ENCODE measurements at regions not wholly inside any gene's neighbourhood (a gene's known extent, or its start where the extent isn't known, plus 50 kb on each side); places are given as distances from the start of the nearest gene placed in this dataset.
"Not testable (repeated sequence)": the region's sequence is repeated elsewhere in the genome, so short reads cannot be mapped to it uniquely, and the experiment has no call there.

GRCh38 chr6:170080169-170080827 is 210.6 kb downstream of the DLL1 start:
- no peak for DNase-seq

- no peak for DNase-seq
These were observed 214.3 kb downstream of the DLL1 start for GRCh38 chr6:170076466-170077165.

DNA sequence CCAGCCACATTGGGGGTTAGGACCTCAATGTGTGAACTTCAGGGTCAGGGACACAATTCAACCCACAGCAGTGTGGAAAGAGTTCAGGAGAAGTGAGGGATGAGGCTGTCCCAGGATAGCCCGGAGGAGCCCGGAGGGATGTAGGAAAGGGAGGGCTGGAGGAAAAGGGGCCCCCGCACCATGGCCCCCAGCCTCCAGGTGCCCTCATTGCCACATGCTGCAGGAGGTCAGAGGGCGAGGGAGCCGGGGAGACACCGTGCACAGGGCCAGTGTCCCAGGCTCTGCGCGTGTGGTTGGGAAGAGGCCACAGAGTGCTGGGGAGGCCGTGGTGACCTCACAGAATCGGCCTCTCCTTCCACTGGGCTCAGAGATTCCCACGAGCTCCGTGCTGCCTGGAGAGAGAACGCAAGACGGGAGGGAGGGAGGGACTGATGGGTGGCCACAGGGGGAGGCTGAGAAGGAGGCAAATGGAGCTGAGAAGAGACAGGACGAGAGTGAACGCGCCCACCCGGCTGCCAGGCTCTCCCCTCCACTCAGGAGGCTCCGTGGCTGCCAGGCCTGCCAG is 215.1 kb downstream of the DLL1 start:
- DNase-seq: no peak

- no peak for DNase-seq
These were observed 216.0 kb downstream of the DLL1 start for GRCh38 chr6:170074907-170075306.

DNA sequence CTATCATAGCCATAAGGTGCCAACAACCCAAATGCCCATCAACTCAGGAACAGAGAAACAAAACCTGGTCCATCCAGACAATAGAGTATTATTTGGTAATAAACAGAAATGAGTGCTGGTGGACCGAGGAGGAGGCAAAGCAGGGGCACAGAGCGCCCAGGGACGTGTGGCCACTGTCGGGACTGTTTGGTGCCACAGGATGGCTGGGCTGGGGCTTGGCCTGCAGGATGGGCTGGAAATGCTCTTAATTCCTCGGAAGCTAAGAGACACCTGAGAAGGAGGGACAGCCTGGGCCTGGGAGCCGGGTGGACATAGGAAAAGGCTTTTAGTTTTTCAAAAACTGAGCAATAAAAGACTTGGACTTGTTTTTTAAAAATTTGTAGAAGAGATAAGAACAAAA is 216.4 kb downstream of the DLL1 start:
- no peak for DNase-seq

DNA sequence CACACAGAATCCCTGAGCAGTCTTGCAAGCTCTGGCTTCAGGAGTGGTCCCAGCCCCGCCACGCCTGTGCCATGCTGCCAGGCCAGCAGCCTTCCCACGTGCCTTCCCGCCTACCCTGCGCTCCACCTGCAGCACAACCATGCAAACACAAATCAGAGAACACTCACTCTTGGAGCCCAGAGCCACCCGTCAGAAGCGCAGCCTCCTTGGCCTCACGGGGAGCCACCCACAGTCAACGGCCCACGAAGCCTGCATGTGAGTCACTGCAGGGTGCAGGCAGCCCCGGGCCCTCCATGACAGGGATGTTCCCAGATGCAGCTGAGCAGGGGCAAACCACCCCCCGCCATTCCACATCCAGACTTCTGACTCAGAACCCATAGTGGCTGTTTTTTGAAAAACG is 217.0 kb downstream of the DLL1 start:
- no peak for DNase-seq

GRCh38 chr6:170072246-170072645 is 218.6 kb downstream of the DLL1 start:
- DNase-seq: no peak

DNA sequence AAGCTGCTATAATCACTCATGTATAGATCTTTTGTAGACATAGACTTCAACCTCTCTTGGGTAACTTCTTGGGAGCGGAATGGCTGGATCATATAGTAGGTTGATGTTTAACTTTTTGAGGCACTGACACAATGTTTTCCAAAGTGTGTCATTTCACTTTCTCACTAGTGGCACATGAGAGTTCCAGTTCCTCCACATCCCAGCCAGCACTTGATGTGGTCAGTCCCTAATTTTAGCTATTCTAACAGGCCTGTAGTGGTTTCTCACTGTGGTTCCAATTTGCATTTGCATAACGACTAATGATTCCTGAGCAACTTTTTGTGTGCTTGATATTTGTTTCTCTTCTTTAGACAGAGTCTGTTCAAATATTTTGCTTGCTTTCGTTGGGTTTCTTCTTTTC is 221.3 kb downstream of the DLL1 start:
- DNase-seq: no peak

DNA sequence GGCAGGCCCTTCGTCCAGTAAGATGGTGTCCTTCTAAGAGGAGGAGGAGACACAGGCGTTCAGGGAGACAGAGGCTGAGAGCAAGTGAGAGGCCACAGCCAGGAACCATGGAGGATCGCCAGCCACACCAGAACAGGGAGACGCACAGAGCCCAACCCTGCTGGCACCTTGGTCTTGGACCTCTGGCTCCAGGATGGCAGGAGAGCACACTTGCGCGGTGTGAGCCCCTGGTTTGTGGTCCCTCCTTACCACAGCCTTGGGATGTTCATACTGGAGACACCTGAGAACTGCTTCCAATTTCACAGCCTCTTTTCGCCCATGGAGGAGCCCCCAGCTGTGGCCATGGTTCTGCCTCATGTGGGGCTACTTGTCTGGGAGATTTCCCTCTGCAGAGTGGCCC is 222.4 kb downstream of the DLL1 start:
- DNase-seq: no peak

- no peak for DNase-seq
These were observed 222.9 kb downstream of the DLL1 start for GRCh38 chr6:170067923-170068360.

- no peak for DNase-seq
These were observed 223.7 kb downstream of the DLL1 start for GRCh38 chr6:170067181-170067641.

DNA sequence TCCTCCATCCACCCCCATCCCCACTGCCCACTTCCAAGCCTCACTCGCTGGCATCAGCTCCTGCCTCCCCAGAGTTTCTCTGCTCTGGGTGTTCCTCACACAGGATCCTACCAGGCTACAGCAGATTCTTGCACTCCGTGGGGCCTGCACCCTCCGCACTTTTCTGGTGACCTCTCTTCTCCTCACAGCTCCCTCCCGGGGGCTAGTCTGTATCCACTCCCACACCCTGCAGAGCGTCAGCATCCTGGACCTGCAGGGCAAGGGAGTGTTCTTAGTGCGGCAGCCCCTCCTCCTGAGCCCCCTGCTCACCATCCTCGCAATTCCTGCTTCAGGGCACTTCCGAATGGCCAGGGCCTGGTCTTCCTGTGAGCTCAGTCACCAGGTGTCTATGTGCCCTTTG is 224.2 kb downstream of the DLL1 start:
- DNase-seq: no peak

DNA sequence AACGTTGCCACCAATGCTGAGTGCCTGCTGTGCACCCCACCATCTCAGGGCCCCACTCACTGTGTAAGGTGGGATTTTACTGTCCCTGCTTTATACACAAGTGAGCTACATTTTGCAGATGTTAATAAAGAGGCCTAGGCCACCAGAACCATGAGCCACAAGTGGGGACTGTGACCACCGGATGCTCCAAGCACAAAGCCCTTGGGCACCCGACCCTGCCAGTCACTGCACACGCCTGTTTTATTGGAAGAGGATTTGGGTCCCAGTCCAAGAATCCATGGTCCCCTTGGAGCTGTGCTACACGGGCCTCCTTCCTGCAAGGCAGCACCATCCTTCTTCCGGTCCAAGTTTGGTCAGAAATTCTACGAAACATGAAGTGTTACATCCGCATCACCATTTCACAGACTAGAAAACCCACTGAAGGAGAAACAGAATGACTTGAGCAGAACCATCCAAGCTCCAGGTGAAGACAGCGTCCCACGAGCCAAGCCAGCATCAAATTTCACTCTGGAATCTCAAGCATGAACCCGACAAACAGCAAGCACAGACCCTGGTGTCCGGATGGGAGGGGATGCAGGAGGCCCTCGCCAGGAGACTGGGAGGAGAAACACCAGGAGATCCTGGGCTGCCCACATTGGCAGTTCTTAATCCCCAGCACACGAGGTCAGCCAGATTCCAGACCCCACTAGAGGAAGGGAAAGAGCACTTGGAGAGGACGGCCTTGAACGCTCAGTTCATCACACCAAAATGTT is 226.9 kb downstream of the DLL1 start:
- DNase-seq: no peak

DNA sequence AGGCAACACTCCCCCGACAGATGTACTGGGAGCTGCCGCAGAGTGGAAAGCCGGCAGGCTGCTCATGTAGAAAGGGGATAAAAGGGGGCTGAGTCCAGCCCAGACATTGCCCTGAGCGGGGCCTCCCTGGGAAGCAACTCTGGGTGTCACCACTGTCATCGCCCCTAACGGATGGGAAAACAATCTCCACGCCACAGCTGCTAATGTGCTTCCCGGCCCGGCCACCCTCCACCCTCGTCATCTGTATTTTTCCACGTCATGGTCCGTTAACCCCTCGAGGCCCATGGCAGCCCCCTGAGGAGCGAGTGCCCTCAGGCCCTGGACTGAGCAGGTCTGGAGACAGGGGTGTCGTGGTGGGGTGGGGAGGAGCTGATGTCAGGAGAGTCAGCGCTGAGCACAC is 227.4 kb downstream of the DLL1 start:
- DNase-seq: no peak

DNA sequence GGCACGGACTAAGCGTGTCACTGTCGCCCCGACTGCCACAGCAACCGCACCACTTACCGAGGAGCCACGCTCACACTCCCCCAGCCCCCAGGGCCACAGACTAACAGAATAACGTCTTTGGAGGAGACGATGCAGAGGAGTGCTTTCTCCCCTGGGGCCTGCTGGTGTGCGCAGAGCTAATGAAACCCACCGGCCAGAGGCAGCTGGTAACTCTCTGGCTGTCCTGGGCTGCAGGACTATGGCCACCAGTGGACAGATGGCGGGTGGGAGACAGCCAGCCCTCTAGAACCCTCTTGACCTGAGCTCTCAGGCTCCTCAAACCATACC is 228.0 kb downstream of the DLL1 start:
- no peak for DNase-seq

DNA sequence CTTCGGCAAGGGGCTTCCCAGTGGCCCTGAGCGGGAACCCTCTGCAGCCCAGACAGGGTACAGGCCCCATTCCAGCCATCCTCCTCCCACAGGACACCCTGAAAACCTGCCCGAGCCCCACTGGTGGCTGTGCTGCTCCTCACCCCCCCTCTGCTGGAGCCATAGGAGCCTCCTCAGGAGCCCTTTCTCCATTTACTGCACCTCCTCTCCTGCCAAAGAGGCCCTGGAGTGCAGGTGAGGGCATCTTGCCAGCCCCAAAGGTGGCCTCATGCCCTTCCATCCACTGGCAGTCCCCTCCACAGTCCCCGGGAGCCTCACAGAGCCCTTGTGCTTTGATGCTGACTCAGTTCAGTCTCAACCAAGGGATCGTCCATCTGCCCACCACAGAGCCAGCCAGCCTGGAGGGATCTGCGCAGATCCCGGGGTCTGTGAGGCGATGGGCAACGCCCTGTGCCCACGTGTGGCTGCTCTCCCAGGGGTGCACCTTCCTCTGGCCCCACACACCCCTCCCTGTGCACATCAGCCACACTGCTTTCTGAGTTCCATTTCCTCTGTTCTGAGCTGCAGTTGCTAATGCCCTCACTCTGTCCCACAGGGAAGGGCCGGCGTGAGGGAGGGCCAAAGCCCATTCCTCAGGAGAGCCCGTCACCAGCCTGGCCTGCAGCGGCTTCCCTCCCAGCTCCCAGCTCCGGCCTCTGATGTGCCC is 228.5 kb downstream of the DLL1 start:
- DNase-seq: no peak

- DNase-seq: no peak
These were observed 231.9 kb downstream of the DLL1 start for GRCh38 chr6:170058878-170059485.

GRCh38 chr6:170057961-170058877 is 232.7 kb downstream of the DLL1 start:
- DNase-seq: no peak

GRCh38 chr6:170057034-170057734 is 233.7 kb downstream of the DLL1 start:
- DNase-seq: no peak

DNA sequence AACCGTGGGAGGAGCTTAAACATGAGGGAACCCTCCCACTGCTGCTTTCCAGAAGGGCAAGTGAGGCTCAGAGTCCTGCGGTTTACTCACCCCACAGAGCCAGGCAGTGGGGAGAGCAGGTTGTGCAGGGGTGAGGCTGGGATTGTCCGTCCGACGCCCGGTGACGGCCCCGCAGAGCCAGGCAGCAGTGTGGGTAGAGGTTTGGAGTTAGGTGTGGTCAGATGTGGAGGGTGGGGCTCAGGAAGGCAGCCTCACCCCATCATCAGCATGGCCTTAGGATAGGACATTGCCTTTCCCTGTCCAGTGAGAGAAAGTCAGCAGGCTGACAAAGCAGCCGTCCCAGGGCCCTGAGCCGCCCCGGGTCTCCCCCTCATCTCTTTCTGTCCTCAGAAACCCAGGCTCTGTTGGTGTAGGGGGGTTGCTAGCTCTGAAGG is 234.6 kb downstream of the DLL1 start:
- DNase-seq: no peak

GRCh38 chr6:170055797-170056196 is 235.1 kb downstream of the DLL1 start:
- not testable (repeated sequence) for DNase-seq

Data from DMS79 treated with DMSO at 0.1 percent for 48 hours (cell line).